Astrocyte (in vitro differentiated cells and primary cell): ENCODE measurements at regions not wholly inside any gene's neighbourhood (a gene's known extent, or its start where the extent isn't known, plus 50 kb on each side); places are given as distances from the start of the nearest gene placed in this dataset.

Experiments used
- DNase-seq: peaks from one replicate; pipeline ENCODE4 v3.0.0-alpha.2; 2010; ENCODE audit warnings: low read depth
- FAIRE-seq: peaks from 2 replicates; lab custom pipeline; 2011; peaks lifted over from hg19 to GRCh38; lab: Jason Lieb, UNC
- H2AFZ ChIP-seq: 2 replicates; pipeline ENCODE4 v1.6.0; 2012; ENCODE audit warnings: low read depth, low read length, inconsistent platforms
- H3K27ac ChIP-seq: 2 replicates; pipeline ENCODE4 v1.5.1; 2011; ENCODE audit warnings: low read depth, low read length, inconsistent platforms
- H3K27me3 ChIP-seq: 2 replicates; pipeline ENCODE4 v1.6.0; 2011; ENCODE audit warnings: low read length, inconsistent platforms; ENCODE audit not compliant: insufficient read depth
- H3K36me3 ChIP-seq: 2 replicates; pipeline ENCODE4 v1.5.1; 2011; ENCODE audit warnings: low read length, inconsistent platforms; ENCODE audit not compliant: insufficient read depth
- H3K4me1 ChIP-seq: 2 replicates; pipeline ENCODE4 v1.5.1; 2011; ENCODE audit warnings: low read length, inconsistent platforms; ENCODE audit not compliant: insufficient read depth
- H3K4me2 ChIP-seq: 2 replicates; pipeline ENCODE4 v1.6.0; 2012; ENCODE audit warnings: low read length, inconsistent platforms
- H3K4me3 ChIP-seq: 2 replicates; pipeline ENCODE4 v1.5.1; 2011; ENCODE audit warnings: low read depth, mild to moderate bottlenecking, low read length, inconsistent platforms; ENCODE audit not compliant: insufficient read depth
- H3K79me2 ChIP-seq: 2 replicates; pipeline ENCODE4 v1.6.0; 2012; ENCODE audit warnings: mild to moderate bottlenecking, low read length, inconsistent platforms; ENCODE audit not compliant: insufficient read depth
- H3K9ac ChIP-seq: 2 replicates; pipeline ENCODE4 v1.6.0; 2012; ENCODE audit warnings: mild to moderate bottlenecking, low read length, inconsistent platforms
- H3K9me3 ChIP-seq: 2 replicates; pipeline ENCODE4 v1.5.1; 2012; ENCODE audit warnings: low read depth, mild to moderate bottlenecking, low read length, inconsistent platforms; ENCODE audit not compliant: insufficient read depth
- H4K20me1 ChIP-seq: 2 replicates; pipeline ENCODE4 v1.6.0; 2012; ENCODE audit warnings: low read length, inconsistent platforms; ENCODE audit not compliant: insufficient read depth
- H3K27ac Mint-ChIP-seq: one replicate; pipeline ENCODE4 v1.8.0; 2021; ENCODE audit warnings: mild to moderate bottlenecking, mixed read lengths; ENCODE audit not compliant: unreplicated experiment
- H3K27me3 Mint-ChIP-seq: one replicate; pipeline ENCODE4 v1.8.0; 2021; ENCODE audit warnings: low read depth, mixed read lengths; ENCODE audit not compliant: unreplicated experiment
- H3K36me3 Mint-ChIP-seq: one replicate; pipeline ENCODE4 v1.8.0; 2021; ENCODE audit warnings: low read depth, mixed read lengths; ENCODE audit not compliant: unreplicated experiment
- H3K4me1 Mint-ChIP-seq: one replicate; pipeline ENCODE4 v1.8.0; 2021; ENCODE audit warnings: low read depth, mixed read lengths; ENCODE audit not compliant: unreplicated experiment
- H3K4me3 Mint-ChIP-seq: one replicate; pipeline ENCODE4 v1.8.0; 2021; ENCODE audit warnings: mild to moderate bottlenecking, moderate library complexity, mixed read lengths; ENCODE audit not compliant: unreplicated experiment
- H3K9me3 Mint-ChIP-seq: one replicate; pipeline ENCODE4 v1.8.0; 2021; ENCODE audit warnings: mild to moderate bottlenecking, mixed read lengths; ENCODE audit not compliant: unreplicated experiment
- CTCF ChIP-seq: IDR thresholded peaks from 2 replicates; pipeline ENCODE4 v1.5.1; 2011; ENCODE audit warnings: low read depth, mild to moderate bottlenecking, inconsistent platforms, low read length, moderate library complexity; ENCODE audit not compliant: insufficient read depth
- EZH2 ChIP-seq: IDR thresholded peaks from 2 replicates; pipeline ENCODE4 v1.6.1; 2012; ENCODE audit warnings: mild to moderate bottlenecking, low read length, inconsistent platforms; ENCODE audit not compliant: insufficient read depth

- Mint-ChIP-seq H3K4me3 (no peak overlapping the region), H3K27me3 (no peaks in the 10 kb centered on the region), H3K4me1 (peaks cover 9% of the 10 kb centered on the region), H3K9me3 (peaks cover 6% of the 10 kb centered on the region), H3K36me3 (no peaks in the 10 kb centered on the region), H3K27ac (no peak overlapping the region)
- peaks cover 4% of the 10 kb centered on the region for H3K4me1 ChIP-seq
- H3K9me3 ChIP-seq: no peaks in the 10 kb centered on the region
- DNase-seq (no peak), FAIRE-seq (no peak)
- H3K79me2 ChIP-seq: no peaks in the 10 kb centered on the region
- no peak overlapping the region for H3K27ac ChIP-seq
- H4K20me1 ChIP-seq: no peaks in the 10 kb centered on the region
- no peak overlapping the region for H3K4me2 ChIP-seq
- TF ChIP-seq EZH2: no peak
- no peak for TF ChIP-seq CTCF
- H3K27me3 ChIP-seq: no peaks in the 10 kb centered on the region
- H3K4me3 ChIP-seq: no peak overlapping the region
- H3K9ac ChIP-seq: no peak overlapping the region
- H3K36me3 ChIP-seq: no peaks in the 10 kb centered on the region
- no peak overlapping the region for H2AFZ ChIP-seq
Measured at GRCh38 chr6:137758661-137759060, 108.4 kb upstream of the TNFAIP3 start.

- Histone ChIP-seq H2AFZ (no peak overlapping the region), H3K4me3 (no peak overlapping the region), H3K27me3 (no peaks in the 10 kb centered on the region), H3K79me2 (no peaks in the 10 kb centered on the region), H3K27ac (no peak overlapping the region), H3K36me3 (no peaks in the 10 kb centered on the region), H3K4me1 (peaks cover 10% of the 10 kb centered on the region), H3K4me2 (no peak overlapping the region), H3K9me3 (no peaks in the 10 kb centered on the region), H4K20me1 (no peaks in the 10 kb centered on the region), H3K9ac (no peak overlapping the region)
- TF ChIP-seq CTCF (no peak), EZH2 (no peak)
- Mint-ChIP-seq H3K4me1 (peaks cover 12% of the 10 kb centered on the region), H3K4me3 (no peak overlapping the region), H3K27me3 (no peaks in the 10 kb centered on the region), H3K27ac (peak overlapping the region; percentile 53), H3K9me3 (peaks cover 6% of the 10 kb centered on the region), H3K36me3 (no peaks in the 10 kb centered on the region)
- DNase-seq: no peak
- FAIRE-seq: no peak
Measured at GRCh38 chr6:137759624-137760023, 107.4 kb upstream of the TNFAIP3 start.

- Histone ChIP-seq H3K27me3 (no peaks in the 10 kb centered on the region), H3K9ac (no peak overlapping the region), H3K36me3 (no peaks in the 10 kb centered on the region), H2AFZ (no peak overlapping the region), H3K27ac (no peak overlapping the region), H3K79me2 (no peaks in the 10 kb centered on the region), H4K20me1 (no peaks in the 10 kb centered on the region), H3K9me3 (no peaks in the 10 kb centered on the region), H3K4me1 (peaks cover 16% of the 10 kb centered on the region), H3K4me3 (no peak overlapping the region), H3K4me2 (no peak overlapping the region)
- H3K27ac Mint-ChIP-seq: no peak overlapping the region
- FAIRE-seq (no peak), DNase-seq (no peak)
- H3K36me3 Mint-ChIP-seq: no peaks in the 10 kb centered on the region
- H3K27me3 Mint-ChIP-seq: no peaks in the 10 kb centered on the region
- peaks cover 6% of the 10 kb centered on the region for H3K9me3 Mint-ChIP-seq
- peaks cover 15% of the 10 kb centered on the region for H3K4me1 Mint-ChIP-seq
- no peak overlapping the region for H3K4me3 Mint-ChIP-seq
- TF ChIP-seq CTCF (no peak), EZH2 (no peak)
Measured at GRCh38 chr6:137761072-137761471, 106.0 kb upstream of the TNFAIP3 start.
